Naive B cell (primary cell): ENCODE measurements at regions not wholly inside any gene's neighbourhood (a gene's known extent, or its start where the extent isn't known, plus 50 kb on each side); places are given as distances from the start of the nearest gene placed in this dataset.

Experiments used
- ATAC-seq, 2 donors: fragments of 150-1000 bp; cut with Tn5 transposase; 2 replicates each; pipeline ENCODE4 v1.10.0; 2021; ENCODE audit warnings: low read depth in 2 of 2, mild to moderate bottlenecking in 2 of 2, moderate library complexity in 2 of 2
- DNase-seq: peaks from one replicate; pipeline ENCODE4 v3.0.0; 2022
- H3K27ac Mint-ChIP-seq, 6 donors: one replicate each; pipeline ENCODE4 v1.8.0; 2020 to 2022; ENCODE audit warnings: mild to moderate bottlenecking in 6 of 6, mixed read lengths in 6 of 6, moderate library complexity in 5 of 6, inconsistent platforms in 2 of 6
- H3K27me3 Mint-ChIP-seq, 3 donors: one replicate each; pipeline ENCODE4 v1.8.0; 2021 to 2022; ENCODE audit warnings: mixed read lengths in 3 of 3, mild to moderate bottlenecking in 1 of 3
- H3K36me3 Mint-ChIP-seq, 2 donors: one replicate each; pipeline ENCODE4 v1.8.0; 2020 to 2022; ENCODE audit warnings: mixed read lengths in 2 of 2, inconsistent platforms in 1 of 2, mild to moderate bottlenecking in 1 of 2
- H3K4me1 Mint-ChIP-seq, 3 donors: one replicate each; pipeline ENCODE4 v1.8.0; 2020 to 2022; ENCODE audit warnings: mixed read lengths in 3 of 3, inconsistent platforms in 1 of 3, mild to moderate bottlenecking in 1 of 3, moderate library complexity in 1 of 3
- H3K4me3 Mint-ChIP-seq, 8 donors: one replicate each; pipeline ENCODE4 v1.8.0; 2020 to 2022; ENCODE audit warnings: mild to moderate bottlenecking in 8 of 8, mixed read lengths in 8 of 8, moderate library complexity in 8 of 8, inconsistent platforms in 2 of 8
- H3K9me3 Mint-ChIP-seq, 7 donors: one replicate each; pipeline ENCODE4 v1.8.0; 2020 to 2022; ENCODE audit warnings: mixed read lengths in 7 of 7, mild to moderate bottlenecking in 5 of 7, inconsistent platforms in 2 of 7, moderate library complexity in 1 of 7

DNA sequence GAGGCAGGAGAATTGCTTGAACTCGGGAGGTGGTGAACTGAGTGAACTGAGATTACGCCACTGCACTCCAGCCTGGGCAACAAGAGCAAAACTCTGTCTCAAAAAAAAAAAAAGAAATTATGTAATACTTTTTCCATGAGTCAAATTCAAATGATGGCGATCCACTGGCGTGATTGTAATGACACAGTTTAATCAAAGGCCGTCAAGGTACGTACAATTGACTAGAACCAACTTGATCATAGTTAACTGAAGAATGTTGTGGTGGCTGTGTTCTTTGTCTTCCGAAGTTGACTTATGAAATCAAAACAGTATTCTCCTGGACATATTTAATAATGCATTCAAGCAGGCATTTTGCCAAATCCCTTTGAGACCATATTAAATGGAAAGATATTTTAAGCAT, 318.6 kb upstream of the FAT1 start:
- DNase-seq (no peak), ATAC-seq (no peak)
- Mint-ChIP-seq H3K27ac (no peak overlapping the region), H3K9me3 (peaks cover 0 to 6% (median 4%) of the 10 kb centered on the region in 7 donors), H3K27me3 (no peaks in the 10 kb centered on the region), H3K4me1 (no peaks in the 10 kb centered on the region), H3K36me3 (no peaks in the 10 kb centered on the region), H3K4me3 (no peak overlapping the region)

DNA sequence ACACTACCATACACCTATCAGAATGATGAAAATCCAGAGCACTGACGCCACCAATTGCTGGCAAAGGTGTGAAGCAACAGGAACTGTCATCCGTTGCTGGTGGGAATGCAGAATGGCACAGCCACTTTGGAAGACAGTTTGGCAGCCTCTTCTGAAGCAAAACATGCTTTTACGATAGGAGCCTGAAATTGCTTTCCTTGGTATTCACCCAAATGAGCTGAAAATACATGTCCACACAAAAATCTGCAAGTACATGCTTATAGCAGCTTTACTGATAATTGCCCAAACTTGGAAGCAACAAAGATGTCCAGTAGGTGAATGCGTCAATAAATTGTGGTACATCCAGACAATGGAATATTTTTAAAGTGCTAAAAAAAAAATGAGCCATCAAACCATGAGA, 322.8 kb upstream of the FAT1 start:
- Mint-ChIP-seq H3K27me3 (no peaks in the 10 kb centered on the region), H3K36me3 (no peaks in the 10 kb centered on the region), H3K4me1 (no peaks in the 10 kb centered on the region), H3K27ac (no peak overlapping the region), H3K9me3 (peaks cover 0 to 6% (median 2%) of the 10 kb centered on the region in 7 donors), H3K4me3 (no peak overlapping the region)
- DNase-seq (no peak), ATAC-seq (no peak)

DNA sequence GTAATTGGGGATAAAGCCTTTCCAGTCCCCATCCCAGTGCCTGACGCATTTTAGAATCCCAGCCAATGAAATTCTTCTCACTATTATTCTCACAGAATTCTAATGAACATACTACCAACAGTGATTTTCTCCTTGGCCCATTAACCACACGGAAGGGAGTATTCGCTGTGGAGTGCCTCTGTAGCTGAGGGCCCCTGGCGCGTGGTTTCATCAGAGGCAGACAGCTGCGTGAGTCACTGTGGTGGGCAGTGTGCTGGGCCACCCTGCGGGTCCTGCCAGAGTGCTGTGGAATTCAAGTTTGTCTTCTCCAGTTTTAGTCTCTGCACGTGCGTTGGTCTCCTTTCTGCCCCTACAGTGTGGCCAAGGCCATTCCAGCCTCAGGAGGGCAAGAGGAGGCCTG, 335.4 kb upstream of the FAT1 start:
- no peaks in the 10 kb centered on the region for H3K27me3 Mint-ChIP-seq
- ATAC-seq (no peak), DNase-seq (no peak)
- peaks cover 2 to 8% (median 4%) of the 10 kb centered on the region in 7 donors for H3K9me3 Mint-ChIP-seq
- no peaks in the 10 kb centered on the region for H3K36me3 Mint-ChIP-seq
- no peak overlapping the region for H3K27ac Mint-ChIP-seq
- H3K4me3 Mint-ChIP-seq, result no peak overlapping the region
- no peaks in the 10 kb centered on the region for H3K4me1 Mint-ChIP-seq

DNA sequence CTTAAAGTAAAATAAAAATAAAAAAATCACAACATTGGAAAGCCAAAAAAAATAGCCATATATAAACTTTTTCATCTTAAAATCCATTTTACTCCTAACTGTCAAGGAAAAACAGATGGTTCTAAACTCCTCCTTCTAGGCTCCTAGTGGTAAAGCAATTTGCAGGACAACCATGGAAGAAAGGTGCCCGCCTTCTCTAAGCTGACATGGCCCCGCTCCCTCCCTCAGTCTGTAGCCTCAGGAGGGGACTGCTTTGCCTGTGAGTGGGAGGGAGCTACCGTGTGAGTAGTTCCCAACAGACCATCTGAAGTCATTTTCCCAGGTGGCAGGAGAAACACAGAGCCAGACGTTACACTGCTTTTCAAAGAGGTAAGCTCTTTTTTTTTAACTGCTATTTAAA, 336.2 kb upstream of the FAT1 start:
- Mint-ChIP-seq H3K27ac (no peak overlapping the region), H3K36me3 (no peaks in the 10 kb centered on the region), H3K9me3 (peaks cover 2 to 8% (median 4%) of the 10 kb centered on the region in 7 donors), H3K27me3 (no peaks in the 10 kb centered on the region), H3K4me1 (no peaks in the 10 kb centered on the region), H3K4me3 (no peak overlapping the region)
- ATAC-seq (no peak), DNase-seq (no peak)

DNA sequence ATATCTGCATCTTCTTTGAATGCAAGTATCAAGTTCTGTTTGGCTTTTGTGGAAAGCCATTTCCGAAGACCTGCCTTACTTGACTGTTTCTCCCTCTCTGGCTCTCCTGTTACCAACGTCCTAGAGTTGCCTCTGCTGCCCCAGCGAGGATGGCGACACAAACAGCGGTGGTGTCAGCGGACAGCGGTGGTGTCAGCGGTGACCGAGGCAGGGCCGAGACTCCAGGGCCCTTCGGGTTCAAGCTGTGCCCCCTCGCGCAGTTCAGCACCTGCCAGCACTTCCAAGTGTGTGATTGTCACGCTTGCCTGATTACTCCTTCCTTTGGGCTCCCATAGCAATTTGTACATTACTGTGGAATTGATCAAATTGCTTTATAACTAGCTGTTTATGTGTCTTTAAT, 336.9 kb upstream of the FAT1 start:
- no peaks in the 10 kb centered on the region for H3K36me3 Mint-ChIP-seq
- H3K9me3 Mint-ChIP-seq, result peaks cover 2 to 8% (median 4%) of the 10 kb centered on the region in 7 donors
- no peaks in the 10 kb centered on the region for H3K27me3 Mint-ChIP-seq
- ATAC-seq (no peak), DNase-seq (no peak)
- no peak overlapping the region for H3K27ac Mint-ChIP-seq
- H3K4me1 Mint-ChIP-seq, result no peaks in the 10 kb centered on the region
- H3K4me3 Mint-ChIP-seq, result no peak overlapping the region

DNA sequence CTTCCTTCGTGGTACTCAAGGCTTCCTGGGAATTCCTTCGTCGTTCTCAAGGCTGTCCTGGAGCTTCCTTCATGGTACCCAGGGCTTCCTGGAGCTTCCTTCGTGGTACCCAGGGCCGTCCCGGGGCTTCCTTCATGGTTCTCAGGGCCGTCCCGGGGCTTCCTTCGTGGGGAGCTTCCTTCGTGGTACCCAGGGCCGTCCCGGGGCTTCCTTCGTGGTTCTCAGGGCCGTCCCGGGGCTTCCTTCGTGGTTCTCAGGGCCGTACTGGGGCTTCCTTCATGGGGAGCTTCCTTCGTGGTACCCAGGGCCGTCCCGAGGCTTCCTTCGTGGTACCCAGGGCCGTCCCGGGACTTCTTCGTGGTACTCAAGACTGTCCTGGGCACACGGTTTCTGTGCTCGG, 339.6 kb upstream of the FAT1 start:
- ATAC-seq (no peak), DNase-seq (no peak)
- Mint-ChIP-seq H3K27me3 (no peaks in the 10 kb centered on the region), H3K27ac (no peak overlapping the region), H3K36me3 (no peaks in the 10 kb centered on the region), H3K4me3 (no peak overlapping the region), H3K9me3 (peaks cover 2 to 8% (median 4%) of the 10 kb centered on the region in 7 donors), H3K4me1 (no peaks in the 10 kb centered on the region)

DNA sequence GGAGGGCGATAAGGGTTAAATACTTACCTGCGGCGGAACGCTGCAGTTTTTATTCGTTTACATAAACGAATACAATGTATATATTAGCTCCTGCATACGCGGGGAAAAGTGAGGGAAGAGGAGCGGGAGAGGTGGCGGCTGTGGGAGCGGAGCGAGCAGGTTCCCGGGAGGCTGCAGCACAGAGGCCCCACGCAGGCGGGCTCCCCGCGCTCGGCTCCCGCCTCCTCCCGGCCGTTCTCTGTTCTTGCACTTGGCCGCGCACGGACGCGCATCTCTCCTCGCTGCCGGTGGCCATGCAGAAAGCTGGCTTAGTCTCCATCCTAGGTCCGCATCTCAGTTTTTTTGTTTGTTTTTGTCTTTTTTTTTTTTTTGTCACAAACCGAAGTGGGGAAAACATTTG, 340.4 kb upstream of the FAT1 start:
- Mint-ChIP-seq H3K9me3 (peaks cover 2 to 9% (median 4%) of the 10 kb centered on the region in 7 donors), H3K4me3 (no peak overlapping the region), H3K36me3 (no peaks in the 10 kb centered on the region), H3K27ac (no peak overlapping the region), H3K27me3 (no peaks in the 10 kb centered on the region), H3K4me1 (no peaks in the 10 kb centered on the region)
- DNase-seq (no peak), ATAC-seq (no peak)

DNA sequence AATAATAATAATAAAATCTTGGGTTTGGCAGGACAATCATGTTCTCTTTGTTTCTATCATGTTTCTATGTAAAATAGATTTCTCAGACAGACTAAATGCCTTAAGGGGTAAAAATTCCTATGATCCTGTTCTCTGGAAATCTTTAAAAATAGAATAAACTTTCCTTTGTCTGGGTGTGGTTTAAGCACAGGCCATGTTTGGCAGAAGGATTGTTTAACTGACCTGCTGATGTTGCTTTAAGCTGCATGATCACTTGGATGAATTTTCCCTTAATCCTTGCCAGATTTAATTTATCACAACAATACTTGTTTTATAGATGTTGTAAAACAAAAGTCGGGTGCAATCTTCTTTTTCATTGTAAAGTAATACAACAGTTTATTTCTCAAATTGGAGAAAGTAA, 341.7 kb upstream of the FAT1 start:
- H3K9me3 Mint-ChIP-seq, result peaks cover 0 to 13% (median 3%) of the 10 kb centered on the region in 7 donors
- ATAC-seq (no peak), DNase-seq (no peak)
- H3K4me3 Mint-ChIP-seq, result no peak overlapping the region
- H3K27me3 Mint-ChIP-seq, result no peaks in the 10 kb centered on the region
- H3K27ac Mint-ChIP-seq, result no peak overlapping the region
- H3K4me1 Mint-ChIP-seq, result no peaks in the 10 kb centered on the region
- H3K36me3 Mint-ChIP-seq, result no peaks in the 10 kb centered on the region

DNA sequence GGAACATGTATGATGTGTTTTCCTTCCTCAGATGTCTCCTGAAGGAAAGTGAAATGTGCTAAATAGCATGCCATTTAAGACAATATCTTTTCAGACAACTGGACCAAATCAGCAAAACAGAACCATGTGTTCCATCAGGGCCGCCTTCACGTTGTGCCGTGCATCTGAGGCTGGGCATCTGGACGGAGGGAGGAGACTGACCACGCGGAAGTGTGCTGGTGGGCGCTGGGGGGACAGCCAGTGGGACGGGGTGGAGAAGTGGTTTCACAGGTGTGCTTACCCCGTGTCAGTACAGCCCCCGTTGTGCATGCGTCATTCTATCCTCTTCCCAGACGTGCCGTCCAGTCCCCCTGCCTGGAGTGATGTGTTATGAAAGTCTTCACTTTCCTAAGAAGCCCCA, 342.1 kb upstream of the FAT1 start:
- H3K27ac Mint-ChIP-seq, result no peak overlapping the region
- no peaks in the 10 kb centered on the region for H3K27me3 Mint-ChIP-seq
- H3K9me3 Mint-ChIP-seq, result peaks cover 2 to 13% (median 3%) of the 10 kb centered on the region in 7 donors
- H3K36me3 Mint-ChIP-seq, result no peaks in the 10 kb centered on the region
- ATAC-seq, result no peak
- no peaks in the 10 kb centered on the region for H3K4me1 Mint-ChIP-seq
- DNase-seq, result no peak
- no peak overlapping the region for H3K4me3 Mint-ChIP-seq

DNA sequence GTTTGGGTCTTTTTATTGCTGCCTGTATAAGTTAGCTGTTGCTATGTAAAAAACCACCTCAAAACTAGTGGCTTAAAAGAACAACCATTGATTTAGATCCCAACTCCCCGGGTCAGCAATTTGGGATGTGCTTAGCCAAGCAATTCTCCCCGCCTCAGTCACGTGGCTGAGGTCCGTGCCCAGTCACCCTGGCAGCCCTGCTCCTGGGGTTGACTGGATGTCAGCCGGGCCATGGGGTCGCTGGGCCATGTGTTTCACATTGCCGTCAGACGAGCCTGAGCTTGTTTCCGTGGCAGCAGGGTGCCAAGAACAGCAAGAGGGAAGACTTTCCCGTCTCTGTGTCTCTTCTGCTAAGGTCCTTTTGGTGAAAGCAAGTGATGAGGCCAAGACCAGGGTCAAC, 345.7 kb upstream of the FAT1 start:
- DNase-seq (no peak), ATAC-seq (no peak)
- Mint-ChIP-seq H3K9me3 (peaks cover 0 to 15% (median 4%) of the 10 kb centered on the region in 7 donors), H3K4me1 (no peaks in the 10 kb centered on the region), H3K4me3 (no peak overlapping the region), H3K27ac (no peak overlapping the region), H3K27me3 (no peaks in the 10 kb centered on the region), H3K36me3 (no peaks in the 10 kb centered on the region)

DNA sequence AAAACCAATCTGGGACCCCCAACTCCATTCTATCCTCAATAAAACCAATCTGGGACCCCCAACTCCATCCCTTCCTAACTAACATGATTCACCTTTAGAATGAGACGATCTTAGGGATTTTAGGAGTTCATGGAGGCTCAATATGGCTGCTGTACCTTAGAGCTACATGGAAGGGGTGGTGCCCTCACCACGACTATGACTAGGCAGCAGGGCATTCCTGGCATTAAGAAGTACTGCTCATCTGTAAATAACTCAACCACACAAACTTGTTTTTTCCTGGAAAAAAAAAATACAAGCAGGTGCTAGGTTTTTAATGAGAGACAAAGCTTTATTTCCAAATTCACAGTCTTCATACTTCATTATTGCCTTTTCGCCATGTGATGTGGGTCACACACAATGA, 346.5 kb upstream of the FAT1 start:
- H3K4me1 Mint-ChIP-seq, result no peaks in the 10 kb centered on the region
- DNase-seq (no peak), ATAC-seq (no peak)
- H3K27me3 Mint-ChIP-seq, result no peaks in the 10 kb centered on the region
- H3K27ac Mint-ChIP-seq, result no peak overlapping the region
- H3K4me3 Mint-ChIP-seq, result no peak overlapping the region
- H3K9me3 Mint-ChIP-seq, result peaks cover 0 to 16% (median 4%) of the 10 kb centered on the region in 7 donors
- no peaks in the 10 kb centered on the region for H3K36me3 Mint-ChIP-seq

DNA sequence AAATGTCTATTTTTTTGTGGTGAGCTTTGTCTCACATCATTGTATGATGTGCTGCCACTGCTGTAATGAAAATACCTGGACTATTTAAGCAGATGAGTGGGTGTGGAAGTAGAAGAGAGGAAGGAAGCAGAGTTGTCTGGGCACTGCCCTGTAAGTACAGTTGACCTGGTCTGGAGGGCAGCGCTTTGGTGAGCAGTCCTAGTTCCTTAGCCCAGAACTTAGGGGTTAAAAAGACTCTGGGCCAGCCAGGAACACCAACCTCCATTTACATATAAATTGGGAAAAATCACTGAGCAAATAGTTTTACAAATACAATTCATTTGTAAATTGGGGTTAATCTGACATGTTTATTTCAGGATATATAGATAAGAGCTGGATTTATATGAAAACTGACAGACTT, 347.1 kb upstream of the FAT1 start:
- Mint-ChIP-seq H3K27me3 (no peaks in the 10 kb centered on the region), H3K4me1 (no peaks in the 10 kb centered on the region), H3K9me3 (peaks cover 0 to 18% (median 4%) of the 10 kb centered on the region in 7 donors), H3K36me3 (no peaks in the 10 kb centered on the region), H3K27ac (no peak overlapping the region), H3K4me3 (no peak overlapping the region)
- no peak for ATAC-seq
- DNase-seq, result no peak

DNA sequence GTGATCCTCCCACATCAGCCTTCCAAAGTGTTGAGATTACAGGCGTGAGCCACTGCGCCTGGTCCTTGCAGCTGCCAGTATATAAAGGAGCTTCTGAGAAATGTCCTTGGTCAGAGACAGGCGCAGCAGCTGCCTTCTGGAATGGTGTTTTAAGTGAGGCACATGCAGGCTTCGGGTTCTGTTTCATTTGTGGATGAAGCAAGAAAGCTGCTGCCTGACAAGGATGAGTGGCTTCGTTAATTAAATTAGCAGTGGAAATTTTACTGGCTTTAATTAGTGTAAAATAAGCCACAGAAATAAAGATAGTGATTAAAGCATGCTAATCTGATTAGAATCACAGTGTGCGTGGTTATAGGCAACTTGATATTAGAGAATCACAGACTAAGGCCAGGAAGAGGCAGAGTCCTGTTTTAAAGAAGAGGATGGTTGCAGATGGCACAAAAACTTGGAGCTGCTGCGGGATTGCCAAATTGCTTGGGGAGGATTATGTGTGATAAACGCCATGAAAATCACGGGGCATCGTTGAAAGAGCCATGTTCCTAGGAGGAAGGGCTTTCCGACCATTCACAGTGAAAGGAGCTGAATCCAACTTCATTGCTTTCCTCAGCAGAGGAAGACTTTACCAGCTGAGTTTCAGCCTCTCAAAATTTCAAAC, 348.4 kb upstream of the FAT1 start:
- H3K4me1 Mint-ChIP-seq, result no peaks in the 10 kb centered on the region
- H3K27ac Mint-ChIP-seq, result no peak overlapping the region
- DNase-seq, result no peak
- no peaks in the 10 kb centered on the region for H3K36me3 Mint-ChIP-seq
- no peaks in the 10 kb centered on the region for H3K27me3 Mint-ChIP-seq
- no peak overlapping the region for H3K4me3 Mint-ChIP-seq
- no peak for ATAC-seq
- peaks cover 0 to 15% (median 4%) of the 10 kb centered on the region in 7 donors for H3K9me3 Mint-ChIP-seq

DNA sequence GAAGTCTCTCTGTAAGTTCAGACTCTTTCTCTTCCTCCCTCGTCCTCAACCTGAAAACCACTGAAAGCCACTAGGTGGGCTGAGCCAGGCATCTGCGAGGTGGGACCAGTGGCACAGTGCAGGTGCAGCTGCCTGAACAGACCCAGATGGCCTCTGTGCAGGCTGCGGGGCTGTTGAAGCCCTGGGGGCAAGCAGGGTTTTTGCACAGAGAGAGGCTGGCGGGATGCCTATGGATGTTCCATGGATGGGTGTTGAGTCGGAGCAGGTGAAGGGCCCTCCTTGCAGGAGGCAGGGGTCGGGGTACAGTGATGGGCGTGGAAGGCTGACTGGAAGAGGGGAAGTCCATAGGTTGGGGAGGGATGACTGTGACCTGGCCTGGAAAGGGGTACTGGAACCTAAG, 350.2 kb upstream of the FAT1 start:
- DNase-seq, result no peak
- H3K27me3 Mint-ChIP-seq, result no peaks in the 10 kb centered on the region
- H3K4me3 Mint-ChIP-seq, result no peak overlapping the region
- H3K36me3 Mint-ChIP-seq, result no peaks in the 10 kb centered on the region
- no peak for ATAC-seq
- peaks cover 0 to 15% (median 4%) of the 10 kb centered on the region in 7 donors for H3K9me3 Mint-ChIP-seq
- no peak overlapping the region for H3K27ac Mint-ChIP-seq
- H3K4me1 Mint-ChIP-seq, result no peaks in the 10 kb centered on the region

DNA sequence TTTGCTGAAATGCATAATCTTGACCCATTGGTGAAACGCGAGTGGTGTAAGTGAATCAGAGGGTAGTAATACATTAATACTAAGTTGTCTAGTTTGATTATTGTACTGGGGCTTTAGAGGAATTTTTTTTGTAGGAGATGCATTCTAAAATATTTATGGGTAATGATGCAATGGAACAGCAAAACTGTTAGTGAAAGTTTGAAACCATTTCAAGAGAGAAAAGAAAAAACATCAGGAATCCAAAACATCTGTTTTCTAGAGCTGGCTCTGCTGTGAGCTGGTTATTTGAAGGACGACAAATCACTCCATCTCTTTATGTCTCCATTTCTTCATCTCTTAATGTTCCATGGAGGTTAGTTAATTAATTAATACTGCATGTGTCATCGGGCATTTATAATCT, 351.9 kb upstream of the FAT1 start:
- DNase-seq (no peak), ATAC-seq (no peak)
- Mint-ChIP-seq H3K4me1 (no peaks in the 10 kb centered on the region), H3K27ac (no peak overlapping the region), H3K27me3 (no peaks in the 10 kb centered on the region), H3K36me3 (no peaks in the 10 kb centered on the region), H3K4me3 (no peak overlapping the region), H3K9me3 (peaks cover 0 to 15% (median 4%) of the 10 kb centered on the region in 7 donors)
